ENCODE measurements at regions not wholly inside any gene's neighbourhood (a gene's known extent, or its start where the extent isn't known, plus 50 kb on each side); places are given as distances from the start of the nearest gene placed in this dataset.

GRCh38 chr12:60262378-60262777, 666.5 kb downstream of the SLC16A7 start:
- no peak for TF ChIP-seq POLR2A (IDR thresholded peaks at IDR 0.05; ENCODE audit: low read depth, low read length)
- TF ChIP-seq POLR2AphosphoS5 (IDR thresholded peaks at IDR 0.05; ENCODE audit: low read depth, low read length) = no peak
- TF ChIP-seq TAF1 (IDR thresholded peaks at IDR 0.05; ENCODE audit: low read depth, low read length) = no peak
